ENCODE measurements at regions not wholly inside any gene's neighbourhood (a gene's known extent, or its start where the extent isn't known, plus 50 kb on each side); places are given as distances from the start of the nearest gene placed in this dataset.
"Not testable (repeated sequence)": the region's sequence is repeated elsewhere in the genome, so short reads cannot be mapped to it uniquely, and the experiment has no call there.

GRCh38 chr6:141969768-141970415 lies 162.8 kb upstream of the GJE1 start:
- not testable (repeated sequence) for DNase-seq

- DNase-seq: no peak
Measured at GRCh38 chr6:141969201-141969600, 163.5 kb upstream of the GJE1 start.

GRCh38 chr6:141968632-141969031 lies 164.1 kb upstream of the GJE1 start:
- DNase-seq: no peak

GRCh38 chr6:141965016-141965545 lies 167.6 kb upstream of the GJE1 start:
- no peak for DNase-seq

- no peak for DNase-seq
Measured at GRCh38 chr6:141963543-141964295, 169.0 kb upstream of the GJE1 start.

GRCh38 chr6:141957271-141957670 lies 175.5 kb upstream of the GJE1 start:
- DNase-seq: no peak

GRCh38 chr6:141956868-141957267 lies 175.9 kb upstream of the GJE1 start:
- DNase-seq: no peak

- DNase-seq: no peak
Measured at GRCh38 chr6:141956046-141956761, 176.5 kb upstream of the GJE1 start.

- DNase-seq: no peak
Measured at GRCh38 chr6:141953072-141953471, 179.7 kb upstream of the GJE1 start.

- DNase-seq: no peak
Measured at GRCh38 chr6:141946502-141946901, 186.2 kb upstream of the GJE1 start.

- DNase-seq: no peak
Measured at GRCh38 chr6:141938664-141939063, 194.1 kb upstream of the GJE1 start.

- no peak for DNase-seq
Measured at GRCh38 chr6:141932685-141933084, 200.0 kb upstream of the GJE1 start.

- not testable (repeated sequence) for DNase-seq
Measured at GRCh38 chr6:141926200-141926900, 206.4 kb upstream of the GJE1 start.

GRCh38 chr6:141925001-141925400 lies 207.7 kb upstream of the GJE1 start:
- DNase-seq: no peak

GRCh38 chr6:141922898-141923297 lies 209.8 kb upstream of the GJE1 start:
- DNase-seq: no peak

GRCh38 chr6:141916682-141917505 lies 215.8 kb upstream of the GJE1 start:
- peak; percentile 3 for DNase-seq

- DNase-seq: no peak
Measured at GRCh38 chr6:141914646-141915045, 218.1 kb upstream of the GJE1 start.

- DNase-seq: no peak
Measured at GRCh38 chr6:141906569-141907080, 226.1 kb upstream of the GJE1 start.

GRCh38 chr6:141890661-141891060 lies 242.1 kb upstream of the GJE1 start:
- DNase-seq: no peak

- no peak for DNase-seq
Measured at GRCh38 chr6:141884850-141885249, 247.9 kb upstream of the GJE1 start.

- DNase-seq: no peak
Measured at GRCh38 chr6:141878686-141879085, 254.0 kb upstream of the GJE1 start.

Data from RPMI8226 (cell line).